ENCODE measurements at regions not wholly inside any gene's neighbourhood (a gene's known extent, or its start where the extent isn't known, plus 50 kb on each side); places are given as distances from the start of the nearest gene placed in this dataset.

DNA sequence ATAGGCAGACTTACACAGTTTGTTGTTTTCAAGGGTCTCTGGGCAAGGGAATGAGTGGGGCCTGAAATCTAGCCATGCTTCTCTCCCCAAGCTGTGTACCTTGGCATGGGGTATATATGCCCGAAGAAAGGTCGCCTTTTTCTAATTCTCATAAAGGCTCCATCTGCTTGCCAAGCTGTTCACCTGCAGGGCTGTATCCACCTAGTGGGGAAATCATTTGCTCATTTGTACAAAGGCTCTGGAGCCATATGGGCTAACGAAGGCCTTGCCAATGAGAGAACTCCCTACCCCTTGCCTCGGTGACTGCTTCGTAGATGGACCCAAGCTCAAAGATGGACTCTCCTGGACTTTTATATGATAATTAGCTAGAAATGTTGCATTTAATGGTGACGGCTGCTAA is 1097.0 kb downstream of the PDHA2 start:
- H3K4me1 Mint-ChIP-seq, result no peaks in the 10 kb centered on the region
- H3K4me3 Mint-ChIP-seq, result no peak overlapping the region
- H3K9me3 Mint-ChIP-seq, result no peaks in the 10 kb centered on the region
- no peak overlapping the region for H3K27ac Mint-ChIP-seq
- H3K36me3 Mint-ChIP-seq (ENCODE audit: low read depth), result no peaks in the 10 kb centered on the region
- H3K27me3 Mint-ChIP-seq (ENCODE audit: low read depth, poor library complexity), result peaks cover 6% of the 10 kb centered on the region
- DNase-seq, result no peak
- TF ChIP-seq, protein P1, sequence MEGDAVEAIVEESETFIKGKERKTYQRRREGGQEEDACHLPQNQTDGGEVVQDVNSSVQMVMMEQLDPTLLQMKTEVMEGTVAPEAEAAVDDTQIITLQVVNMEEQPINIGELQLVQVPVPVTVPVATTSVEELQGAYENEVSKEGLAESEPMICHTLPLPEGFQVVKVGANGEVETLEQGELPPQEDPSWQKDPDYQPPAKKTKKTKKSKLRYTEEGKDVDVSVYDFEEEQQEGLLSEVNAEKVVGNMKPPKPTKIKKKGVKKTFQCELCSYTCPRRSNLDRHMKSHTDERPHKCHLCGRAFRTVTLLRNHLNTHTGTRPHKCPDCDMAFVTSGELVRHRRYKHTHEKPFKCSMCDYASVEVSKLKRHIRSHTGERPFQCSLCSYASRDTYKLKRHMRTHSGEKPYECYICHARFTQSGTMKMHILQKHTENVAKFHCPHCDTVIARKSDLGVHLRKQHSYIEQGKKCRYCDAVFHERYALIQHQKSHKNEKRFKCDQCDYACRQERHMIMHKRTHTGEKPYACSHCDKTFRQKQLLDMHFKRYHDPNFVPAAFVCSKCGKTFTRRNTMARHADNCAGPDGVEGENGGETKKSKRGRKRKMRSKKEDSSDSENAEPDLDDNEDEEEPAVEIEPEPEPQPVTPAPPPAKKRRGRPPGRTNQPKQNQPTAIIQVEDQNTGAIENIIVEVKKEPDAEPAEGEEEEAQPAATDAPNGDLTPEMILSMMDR (IDR thresholded peaks at IDR 0.05), result no peak

DNA sequence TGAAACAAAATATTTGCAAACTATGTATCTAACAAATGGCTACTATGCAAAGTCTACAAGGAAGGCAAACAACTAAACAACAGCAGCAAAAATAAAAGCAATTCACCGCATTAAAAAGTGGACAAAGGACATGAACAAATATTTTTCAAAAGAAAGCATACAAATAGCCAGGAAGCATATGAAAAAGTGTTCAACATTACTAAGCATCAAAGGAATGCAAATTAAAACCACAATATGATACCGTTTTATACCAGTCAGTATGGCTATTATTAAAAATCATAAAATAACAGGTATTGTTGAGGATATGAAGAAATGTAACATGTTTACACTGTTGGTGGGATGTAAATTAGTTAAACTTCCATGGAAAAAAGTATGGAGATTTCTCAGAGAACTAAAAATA is 1106.7 kb downstream of the PDHA2 start:
- no peak overlapping the region for H3K27ac Mint-ChIP-seq
- H3K27me3 Mint-ChIP-seq (ENCODE audit: low read depth, poor library complexity), result no peaks in the 10 kb centered on the region
- no peak for DNase-seq
- TF ChIP-seq, protein P1 (IDR thresholded peaks at IDR 0.05), result no peak
- no peaks in the 10 kb centered on the region for H3K36me3 Mint-ChIP-seq (ENCODE audit: low read depth)
- no peaks in the 10 kb centered on the region for H3K9me3 Mint-ChIP-seq
- no peak overlapping the region for H3K4me3 Mint-ChIP-seq
- H3K4me1 Mint-ChIP-seq, result no peaks in the 10 kb centered on the region

DNA sequence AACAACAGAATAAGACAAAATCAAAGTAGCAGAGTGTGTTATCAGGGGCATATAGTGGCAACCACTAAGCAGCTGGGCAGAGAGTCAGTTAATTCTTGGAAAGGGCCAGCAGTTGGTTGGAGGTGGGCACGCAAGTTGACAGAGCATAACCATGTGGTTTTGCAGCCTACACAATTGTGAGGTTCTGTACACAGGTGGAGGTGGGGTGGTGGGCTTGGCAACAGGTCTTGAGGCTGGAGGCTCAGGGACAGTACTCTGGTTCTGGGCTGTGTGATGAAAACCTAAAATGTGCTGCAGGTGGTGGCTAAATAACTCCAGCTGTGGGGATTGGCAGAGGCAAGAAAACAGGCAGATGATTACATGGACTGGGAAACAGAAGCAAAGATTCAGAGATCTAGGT is 1112.7 kb downstream of the PDHA2 start:
- H3K27ac Mint-ChIP-seq, result no peak overlapping the region
- no peak overlapping the region for H3K4me3 Mint-ChIP-seq
- peaks cover 5% of the 10 kb centered on the region for H3K4me1 Mint-ChIP-seq
- no peaks in the 10 kb centered on the region for H3K36me3 Mint-ChIP-seq (ENCODE audit: low read depth)
- DNase-seq, result no peak
- no peaks in the 10 kb centered on the region for H3K9me3 Mint-ChIP-seq
- TF ChIP-seq, protein P1 (IDR thresholded peaks at IDR 0.05), result no peak
- no peaks in the 10 kb centered on the region for H3K27me3 Mint-ChIP-seq (ENCODE audit: low read depth, poor library complexity)

DNA sequence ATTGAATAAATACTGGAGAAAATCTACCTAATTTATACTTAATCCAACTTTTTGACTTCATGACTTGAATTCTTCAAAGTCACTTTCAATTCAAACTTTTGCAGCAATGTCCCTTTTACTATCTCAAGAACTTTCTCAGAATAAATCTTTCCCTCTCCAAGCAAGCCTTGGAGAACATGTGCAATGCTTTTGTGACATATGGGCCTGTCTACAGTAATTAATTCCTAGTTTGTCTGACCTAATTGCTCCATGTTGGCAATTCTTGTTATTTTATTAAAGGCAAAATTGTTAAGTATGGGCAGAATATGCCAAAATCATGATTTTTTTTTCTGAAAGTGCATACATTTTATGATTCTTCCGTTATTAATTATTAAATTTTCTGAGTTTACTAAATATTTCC is 1115.3 kb downstream of the PDHA2 start:
- H3K4me1 Mint-ChIP-seq, result peaks cover 5% of the 10 kb centered on the region
- no peak overlapping the region for H3K4me3 Mint-ChIP-seq
- TF ChIP-seq, protein P1 (IDR thresholded peaks at IDR 0.05), result no peak
- H3K27me3 Mint-ChIP-seq (ENCODE audit: low read depth, poor library complexity), result no peaks in the 10 kb centered on the region
- no peaks in the 10 kb centered on the region for H3K9me3 Mint-ChIP-seq
- H3K27ac Mint-ChIP-seq, result no peak overlapping the region
- no peaks in the 10 kb centered on the region for H3K36me3 Mint-ChIP-seq (ENCODE audit: low read depth)
- DNase-seq, result no peak

DNA sequence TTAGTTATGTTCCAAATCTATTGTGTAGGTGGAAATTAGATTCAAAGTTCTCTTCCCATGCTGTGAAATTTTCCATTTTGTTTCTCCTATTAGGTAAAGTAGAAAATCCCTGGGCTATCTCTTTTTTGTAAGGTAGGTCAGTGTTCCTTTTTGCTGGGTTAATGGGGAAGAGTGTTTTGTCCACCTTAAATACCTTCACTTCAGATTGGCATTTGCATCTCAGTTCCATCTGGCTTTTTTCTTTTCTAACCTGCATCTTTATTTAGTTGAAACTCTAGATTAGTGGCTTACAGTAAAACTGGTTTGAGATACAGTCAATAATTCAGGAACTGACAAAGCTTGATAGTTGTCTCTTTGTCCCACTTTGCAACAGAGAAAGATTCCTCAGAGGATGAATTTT is 1115.8 kb downstream of the PDHA2 start:
- H3K9me3 Mint-ChIP-seq, result no peaks in the 10 kb centered on the region
- no peaks in the 10 kb centered on the region for H3K36me3 Mint-ChIP-seq (ENCODE audit: low read depth)
- no peak overlapping the region for H3K27ac Mint-ChIP-seq
- no peak overlapping the region for H3K4me3 Mint-ChIP-seq
- no peaks in the 10 kb centered on the region for H3K27me3 Mint-ChIP-seq (ENCODE audit: low read depth, poor library complexity)
- no peak for DNase-seq
- peaks cover 5% of the 10 kb centered on the region for H3K4me1 Mint-ChIP-seq
- TF ChIP-seq, protein P1 (IDR thresholded peaks at IDR 0.05), result no peak

DNA sequence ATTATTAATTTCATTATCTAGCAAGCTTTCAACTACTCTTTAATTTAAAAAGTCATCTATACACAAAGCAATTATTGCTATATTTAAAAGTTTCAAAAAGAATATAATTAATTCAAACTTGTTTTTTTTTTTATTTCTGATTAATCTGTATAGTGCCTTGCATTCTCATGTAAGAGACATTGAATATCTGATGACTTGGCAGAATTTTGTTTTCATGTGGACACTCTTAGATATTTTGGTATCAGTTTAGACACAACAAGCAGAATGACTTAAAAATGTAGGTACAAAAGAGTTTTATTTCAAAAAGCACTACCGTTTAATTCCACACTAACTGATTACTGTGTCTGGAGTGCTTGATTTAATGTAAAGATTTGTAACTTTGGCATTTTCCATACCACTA is 1129.6 kb downstream of the PDHA2 start:
- no peaks in the 10 kb centered on the region for H3K36me3 Mint-ChIP-seq (ENCODE audit: low read depth)
- H3K27ac Mint-ChIP-seq, result no peak overlapping the region
- no peaks in the 10 kb centered on the region for H3K4me1 Mint-ChIP-seq
- TF ChIP-seq, protein P1 (IDR thresholded peaks at IDR 0.05), result no peak
- H3K4me3 Mint-ChIP-seq, result no peak overlapping the region
- H3K9me3 Mint-ChIP-seq, result peaks cover 10% of the 10 kb centered on the region
- no peak for DNase-seq
- no peaks in the 10 kb centered on the region for H3K27me3 Mint-ChIP-seq (ENCODE audit: low read depth, poor library complexity)
